Muscle of back (tissue), 3 donors: ENCODE measurements at regions not wholly inside any gene's neighbourhood (a gene's known extent, or its start where the extent isn't known, plus 50 kb on each side); places are given as distances from the start of the nearest gene placed in this dataset.
"Not testable (repeated sequence)": the region's sequence is repeated elsewhere in the genome, so short reads cannot be mapped to it uniquely, and the experiment has no call there.

Experiments
- DNase-seq, 3 donors: peaks; one replicate each; pipeline versions ENCODE4 v3.0.0 to v3.0.0-alpha.2; 2013

- no peak for DNase-seq
Observed at GRCh38 chr7:115642194-115642593, 388.4 kb downstream of the TFEC start.

- no peak for DNase-seq
Observed at GRCh38 chr7:115638853-115639252, 391.7 kb downstream of the TFEC start.

GRCh38 chr7:115637128-115637527 lies 393.4 kb downstream of the TFEC start:
- no peak for DNase-seq

- peak in 2 of 3 donors; percentile 6 to 40 for DNase-seq
Observed at GRCh38 chr7:115635876-115636275, 394.7 kb downstream of the TFEC start.

- DNase-seq = peak; percentile 34 to 68 (median 38)
Observed at GRCh38 chr7:115635376-115635775, 395.2 kb downstream of the TFEC start.

GRCh38 chr7:115634633-115635032 lies 395.9 kb downstream of the TFEC start:
- DNase-seq = peak in 2 of 3 donors; percentile 1 to 29

GRCh38 chr7:115632636-115633035 lies 397.9 kb downstream of the TFEC start:
- DNase-seq = no peak

- DNase-seq = no peak
Observed at GRCh38 chr7:115631782-115632181, 398.8 kb downstream of the TFEC start.

GRCh38 chr7:115630049-115630448 lies 400.5 kb downstream of the TFEC start:
- no peak for DNase-seq

GRCh38 chr7:115618676-115619075 lies 411.9 kb downstream of the TFEC start:
- DNase-seq = peak; percentile 17 to 71 (median 45)

- DNase-seq = no peak
Observed at GRCh38 chr7:115613836-115614235, 416.7 kb downstream of the TFEC start.

GRCh38 chr7:115603416-115603815 lies 427.1 kb downstream of the TFEC start:
- no peak for DNase-seq

GRCh38 chr7:115600207-115600606 lies 430.4 kb downstream of the TFEC start:
- DNase-seq = peak in 1 of 3 donors; percentile 5

- DNase-seq = not testable (repeated sequence)
Observed at GRCh38 chr7:115599184-115599583, 431.4 kb downstream of the TFEC start.

GRCh38 chr7:115597220-115597619 lies 433.3 kb downstream of the TFEC start:
- not testable (repeated sequence) for DNase-seq

- DNase-seq = no peak
Observed at GRCh38 chr7:115593111-115593510, 437.5 kb downstream of the TFEC start.

GRCh38 chr7:115585015-115585718 lies 445.4 kb downstream of the TFEC start:
- no peak for DNase-seq

GRCh38 chr7:115582956-115583355 lies 447.6 kb downstream of the TFEC start:
- peak in 1 of 3 donors; percentile 32 for DNase-seq

GRCh38 chr7:115578576-115578975 lies 452.0 kb downstream of the TFEC start:
- DNase-seq = peak in 1 of 3 donors; percentile 51

GRCh38 chr7:115574681-115575291 lies 455.8 kb downstream of the TFEC start:
- DNase-seq = no peak

- peak in 2 of 3 donors; percentile 40 to 70 for DNase-seq
Observed at GRCh38 chr7:115572111-115572510, 458.5 kb downstream of the TFEC start.

- DNase-seq = no peak
Observed at GRCh38 chr7:115561335-115562110, 469.0 kb downstream of the TFEC start.

- DNase-seq = no peak
Observed at GRCh38 chr7:115559877-115560276, 470.7 kb downstream of the TFEC start.
